ENCODE measurements at regions not wholly inside any gene's neighbourhood (a gene's known extent, or its start where the extent isn't known, plus 50 kb on each side); places are given as distances from the start of the nearest gene placed in this dataset.

GRCh38 chr21:22582026-22582425 lies 1583.8 kb downstream of the NCAM2 start:
- BruUV-seq (replicated peaks), result no TSS peak
- TF ChIP-seq CTCF (IDR thresholded peaks at IDR 0.05; ENCODE audit: unreplicated experiment), result no peak
- no peak overlapping the region for H3K27ac Mint-ChIP-seq (ENCODE audit: low read depth, unreplicated experiment)
- intact Hi-C loops (cut with micrococcal nuclease), result no loop called here
- H3K4me1 Mint-ChIP-seq (ENCODE audit: insufficient read depth, unreplicated experiment), result peaks cover 6% of the 10 kb centered on the region
- CTCF ChIA-PET, result interaction anchor here (0.6 kb wide), 1 partner anchor 61 kb away, joined by 3 read pairs; no protein-coding TSS in a partner anchor
- H3K27me3 Mint-ChIP-seq (ENCODE audit: insufficient read depth, unreplicated experiment), result no peaks in the 10 kb centered on the region
- H3K36me3 Mint-ChIP-seq (ENCODE audit: insufficient read depth, unreplicated experiment), result no peaks in the 10 kb centered on the region
- no peak for DNase-seq (ENCODE audit: unreplicated experiment)
- H3K4me3 Mint-ChIP-seq (ENCODE audit: unreplicated experiment), result no peak overlapping the region
- H3K9me3 Mint-ChIP-seq (ENCODE audit: unreplicated experiment), result no peaks in the 10 kb centered on the region
- POLR2A ChIA-PET, result no interaction called here

- Mint-ChIP-seq H3K27ac (ENCODE audit: low read depth, unreplicated experiment) (no peak overlapping the region), H3K9me3 (ENCODE audit: unreplicated experiment) (no peaks in the 10 kb centered on the region), H3K4me1 (ENCODE audit: insufficient read depth, unreplicated experiment) (peaks cover 6% of the 10 kb centered on the region), H3K27me3 (ENCODE audit: insufficient read depth, unreplicated experiment) (no peaks in the 10 kb centered on the region), H3K4me3 (ENCODE audit: unreplicated experiment) (no peak overlapping the region), H3K36me3 (ENCODE audit: insufficient read depth, unreplicated experiment) (no peaks in the 10 kb centered on the region)
- ChIA-PET CTCF (interaction anchor here (0.6 to 1.2 kb wide), 2 partner anchors 24 to 209 kb away, joined by 3 to 4 read pairs; no protein-coding TSS in a partner anchor), POLR2A (interaction anchor here (0.7 kb wide), 1 partner anchor 829 kb away, joined by 4 read pairs; no protein-coding TSS in a partner anchor)
- TF ChIP-seq CTCF (IDR thresholded peaks at IDR 0.05; ENCODE audit: unreplicated experiment), result no peak
- DNase-seq (ENCODE audit: unreplicated experiment), result no peak
- BruUV-seq (replicated peaks), result no TSS peak
- intact Hi-C loops (cut with micrococcal nuclease), result no loop called here
Measured at GRCh38 chr21:22584308-22584707, 1586.1 kb downstream of the NCAM2 start.

- Mint-ChIP-seq H3K27ac (ENCODE audit: low read depth, unreplicated experiment) (no peak overlapping the region), H3K4me1 (ENCODE audit: insufficient read depth, unreplicated experiment) (peaks cover 6% of the 10 kb centered on the region), H3K36me3 (ENCODE audit: insufficient read depth, unreplicated experiment) (peaks cover 3% of the 10 kb centered on the region), H3K4me3 (ENCODE audit: unreplicated experiment) (no peak overlapping the region), H3K9me3 (ENCODE audit: unreplicated experiment) (peaks cover 6% of the 10 kb centered on the region), H3K27me3 (ENCODE audit: insufficient read depth, unreplicated experiment) (no peaks in the 10 kb centered on the region)
- CTCF ChIA-PET, result no interaction called here
- BruUV-seq (replicated peaks), result no TSS peak
- TF ChIP-seq CTCF (IDR thresholded peaks at IDR 0.05; ENCODE audit: unreplicated experiment), result no peak
- intact Hi-C loops (cut with micrococcal nuclease), result no loop called here
- no peak for DNase-seq (ENCODE audit: unreplicated experiment)
- POLR2A ChIA-PET, result no interaction called here
Measured at GRCh38 chr21:22585558-22585957, 1587.3 kb downstream of the NCAM2 start.

- intact Hi-C loops (cut with micrococcal nuclease), result no loop called here
- H3K9me3 Mint-ChIP-seq (ENCODE audit: unreplicated experiment), result peaks cover 7% of the 10 kb centered on the region
- POLR2A ChIA-PET, result no interaction called here
- no TSS peak for BruUV-seq (replicated peaks)
- H3K4me1 Mint-ChIP-seq (ENCODE audit: insufficient read depth, unreplicated experiment), result no peaks in the 10 kb centered on the region
- H3K36me3 Mint-ChIP-seq (ENCODE audit: insufficient read depth, unreplicated experiment), result no peaks in the 10 kb centered on the region
- TF ChIP-seq CTCF (IDR thresholded peaks at IDR 0.05; ENCODE audit: unreplicated experiment), result no peak
- no peak overlapping the region for H3K27ac Mint-ChIP-seq (ENCODE audit: low read depth, unreplicated experiment)
- no peaks in the 10 kb centered on the region for H3K27me3 Mint-ChIP-seq (ENCODE audit: insufficient read depth, unreplicated experiment)
- no peak overlapping the region for H3K4me3 Mint-ChIP-seq (ENCODE audit: unreplicated experiment)
- CTCF ChIA-PET, result interaction anchor here (0.5 kb wide), 1 partner anchor 56 kb away, joined by 3 read pairs; no protein-coding TSS in a partner anchor
- no peak for DNase-seq (ENCODE audit: unreplicated experiment)
Measured at GRCh38 chr21:22597660-22598255, 1599.5 kb downstream of the NCAM2 start.
